ENCODE measurements at regions not wholly inside any gene's neighbourhood (a gene's known extent, or its start where the extent isn't known, plus 50 kb on each side); places are given as distances from the start of the nearest gene placed in this dataset.

GRCh38 chr18:78769502-78770105 lies 210.0 kb upstream of the SALL3 start:
- Histone ChIP-seq H3K27me3 (peaks cover 0 to 66% of the 10 kb centered on the region in 2 donors), H3K27ac (no peak overlapping the region), H3K4me1 (no peaks in the 10 kb centered on the region), H3K36me3 (no peaks in the 10 kb centered on the region), H3K4me3 (no peak overlapping the region), H3K9me3 (no peaks in the 10 kb centered on the region)
- DNase-seq (no peak), ATAC-seq (no peak)
- TF ChIP-seq CTCF (IDR thresholded peaks at IDR 0.05): no peak
- intact Hi-C loops (cut with DNase I): no loop called here

GRCh38 chr18:78770139-78770822 lies 209.3 kb upstream of the SALL3 start:
- intact Hi-C loops (cut with DNase I): no loop called here
- Histone ChIP-seq H3K36me3 (no peaks in the 10 kb centered on the region), H3K4me1 (no peaks in the 10 kb centered on the region), H3K9me3 (no peaks in the 10 kb centered on the region), H3K4me3 (no peak overlapping the region), H3K27ac (no peak overlapping the region), H3K27me3 (peaks cover 0 to 66% of the 10 kb centered on the region in 2 donors)
- TF ChIP-seq CTCF (IDR thresholded peaks at IDR 0.05): no peak
- no peak for DNase-seq
- ATAC-seq: no peak

GRCh38 chr18:78770823-78771139 lies 208.8 kb upstream of the SALL3 start:
- Histone ChIP-seq H3K9me3 (no peaks in the 10 kb centered on the region), H3K4me3 (no peak overlapping the region), H3K4me1 (no peaks in the 10 kb centered on the region), H3K27me3 (peaks cover 0 to 66% of the 10 kb centered on the region in 2 donors), H3K27ac (no peak overlapping the region), H3K36me3 (no peaks in the 10 kb centered on the region)
- ATAC-seq: no peak
- DNase-seq: no peak
- no peak for TF ChIP-seq CTCF (IDR thresholded peaks at IDR 0.05)
- intact Hi-C loops (cut with DNase I): no loop called here

- no peak for TF ChIP-seq CTCF (IDR thresholded peaks at IDR 0.05)
- Histone ChIP-seq H3K9me3 (no peaks in the 10 kb centered on the region), H3K27me3 (peaks cover 0 to 66% of the 10 kb centered on the region in 2 donors), H3K27ac (no peak overlapping the region), H3K36me3 (no peaks in the 10 kb centered on the region), H3K4me1 (no peaks in the 10 kb centered on the region), H3K4me3 (no peak overlapping the region)
- ATAC-seq (no peak), DNase-seq (no peak)
- intact Hi-C loops (cut with DNase I): no loop called here
These were observed 207.9 kb upstream of the SALL3 start for GRCh38 chr18:78771496-78772359.

Data from left lung (tissue), 4 donors.